HepG2 (cell line): ENCODE measurements at regions not wholly inside any gene's neighbourhood (a gene's known extent, or its start where the extent isn't known, plus 50 kb on each side); places are given as distances from the start of the nearest gene placed in this dataset.

Experiments
- ARNT ChIP-seq: fragments of 450-650 bp; IDR thresholded peaks from 2 replicates; pipeline ENCODE4 v1.6.1; 2017
- ELF4 ChIP-seq: sonication (generic); formaldehyde crosslinking; IDR thresholded peaks from 2 replicates; pipeline ENCODE4 v1.5.0; 2020; ENCODE audit warnings: missing genetic modification reagents, mild to moderate bottlenecking, moderate library complexity, borderline replicate concordance
- GZF1 ChIP-seq: sonication (generic); formaldehyde crosslinking; IDR thresholded peaks from 2 replicates; pipeline ENCODE4 v1.5.1; 2020; ENCODE audit warnings: mild to moderate bottlenecking, missing genetic modification reagents
- NAIF1 ChIP-seq: sonication (generic); formaldehyde crosslinking; IDR thresholded peaks from 2 replicates; pipeline ENCODE4 v1.5.0; 2020; ENCODE audit warnings: mild to moderate bottlenecking, missing genetic modification reagents, borderline replicate concordance
- NCOA2 ChIP-seq: sonication (generic); formaldehyde crosslinking; IDR thresholded peaks from 2 replicates; pipeline ENCODE4 v1.8.0; 2022; ENCODE audit warnings: inconsistent platforms
- POLR2A ChIP-seq, 2 experiments: IDR thresholded peaks; 2 replicates each; pipeline ENCODE4 v1.6.1; 2011; ENCODE audit warnings: low read depth in 2 of 2, low read length in 2 of 2, mild to moderate bottlenecking in 1 of 2, moderate library complexity in 1 of 2; ENCODE audit not compliant: insufficient read depth in 1 of 2
- SP2 ChIP-seq: sonication (generic); formaldehyde crosslinking; IDR thresholded peaks from 2 replicates; pipeline ENCODE4 v1.5.1; 2020; ENCODE audit warnings: mild to moderate bottlenecking, missing genetic modification reagents
- ZFP82 ChIP-seq: sonication (generic); formaldehyde crosslinking; IDR thresholded peaks from 2 replicates; pipeline ENCODE4 v1.5.1; 2020; ENCODE audit warnings: mild to moderate bottlenecking, missing genetic modification reagents, borderline replicate concordance
- TF ChIP-seq, protein P1 (sequence below): sonication (generic); formaldehyde crosslinking; IDR thresholded peaks from 2 replicates; pipeline ENCODE4 v1.5.0; 2020; ENCODE audit warnings: missing genetic modification reagents
- TF ChIP-seq, protein P2 (sequence below): sonication (generic); formaldehyde crosslinking; IDR thresholded peaks from 2 replicates; pipeline ENCODE4 v1.4.0; 2020; ENCODE audit warnings: missing genetic modification reagents, mild to moderate bottlenecking, borderline replicate concordance
- TF ChIP-seq, protein P3 (sequence below): fragments of 450-650 bp; IDR thresholded peaks from 2 replicates; pipeline ENCODE4 v1.6.1; 2016
- TF ChIP-seq, protein P4 (sequence below): sonication (generic); formaldehyde crosslinking; IDR thresholded peaks from 2 replicates; pipeline ENCODE4 v1.5.0; 2020; ENCODE audit warnings: mild to moderate bottlenecking, missing genetic modification reagents, moderate library complexity
- TF ChIP-seq, protein P5 (sequence below): sonication (generic); formaldehyde crosslinking; IDR thresholded peaks from 2 replicates; pipeline ENCODE4 v1.4.0; 2020; ENCODE audit warnings: mild to moderate bottlenecking, missing genetic modification reagents
- TF ChIP-seq, protein P6 (sequence below): sonication (generic); formaldehyde crosslinking; IDR thresholded peaks from 2 replicates; pipeline ENCODE4 v1.4.0; 2020; ENCODE audit warnings: missing genetic modification reagents, mild to moderate bottlenecking, borderline replicate concordance

DNA sequence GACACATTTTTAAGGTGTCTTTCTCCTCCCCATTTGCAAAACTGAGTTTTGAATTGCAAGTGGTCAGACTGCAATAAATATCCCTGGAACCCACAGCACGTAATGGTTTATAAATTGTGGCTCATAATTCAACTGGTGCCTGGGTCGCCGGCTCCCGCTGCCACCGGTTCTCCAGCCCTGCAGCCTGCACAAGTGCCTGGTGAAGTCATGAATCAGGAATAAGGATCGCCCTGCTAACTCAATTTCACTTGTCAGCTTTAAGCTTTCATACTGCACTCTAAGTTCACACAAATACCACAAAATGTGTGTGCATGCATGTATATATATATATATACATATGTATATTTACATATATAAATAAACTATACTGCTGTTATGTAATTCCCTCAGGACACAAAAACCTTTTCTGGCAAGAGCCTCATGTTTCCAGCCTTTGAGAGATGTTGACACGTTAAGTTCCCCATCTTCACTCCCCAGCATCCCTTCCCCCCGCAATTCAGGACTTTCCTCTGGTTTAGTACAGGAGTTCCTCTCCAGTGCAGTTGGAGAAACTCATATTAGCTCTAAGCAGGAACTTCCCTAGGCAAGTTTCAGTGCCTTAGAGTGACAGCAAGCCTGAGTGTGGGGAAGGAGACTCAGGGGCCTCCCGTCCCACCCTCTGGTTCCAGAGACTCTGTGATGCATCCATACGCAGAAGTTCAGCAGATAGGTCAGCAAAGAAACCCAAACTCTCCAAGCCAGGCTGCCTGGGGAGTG, 129.2 kb upstream of the UNC5B start:
- TF ChIP-seq POLR2A (IDR thresholded peaks at IDR 0.05; ENCODE audit: insufficient read depth in 1 of 2, low read depth in 2 of 2, low read length in 2 of 2) (no peak), ARNT (no peak), GZF1 (CRISPR knock-in tag) (no peak), SP2 (no peak), NCOA2 (CRISPR knock-in tag) (no peak), NAIF1 (CRISPR knock-in tag) (no peak), ELF4 (no peak), ZFP82 (CRISPR knock-in tag) (no peak)
- TF ChIP-seq, protein P1, sequence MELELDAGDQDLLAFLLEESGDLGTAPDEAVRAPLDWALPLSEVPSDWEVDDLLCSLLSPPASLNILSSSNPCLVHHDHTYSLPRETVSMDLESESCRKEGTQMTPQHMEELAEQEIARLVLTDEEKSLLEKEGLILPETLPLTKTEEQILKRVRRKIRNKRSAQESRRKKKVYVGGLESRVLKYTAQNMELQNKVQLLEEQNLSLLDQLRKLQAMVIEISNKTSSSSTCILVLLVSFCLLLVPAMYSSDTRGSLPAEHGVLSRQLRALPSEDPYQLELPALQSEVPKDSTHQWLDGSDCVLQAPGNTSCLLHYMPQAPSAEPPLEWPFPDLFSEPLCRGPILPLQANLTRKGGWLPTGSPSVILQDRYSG (CRISPR knock-in tag) = no peak
- TF ChIP-seq, protein P2, sequence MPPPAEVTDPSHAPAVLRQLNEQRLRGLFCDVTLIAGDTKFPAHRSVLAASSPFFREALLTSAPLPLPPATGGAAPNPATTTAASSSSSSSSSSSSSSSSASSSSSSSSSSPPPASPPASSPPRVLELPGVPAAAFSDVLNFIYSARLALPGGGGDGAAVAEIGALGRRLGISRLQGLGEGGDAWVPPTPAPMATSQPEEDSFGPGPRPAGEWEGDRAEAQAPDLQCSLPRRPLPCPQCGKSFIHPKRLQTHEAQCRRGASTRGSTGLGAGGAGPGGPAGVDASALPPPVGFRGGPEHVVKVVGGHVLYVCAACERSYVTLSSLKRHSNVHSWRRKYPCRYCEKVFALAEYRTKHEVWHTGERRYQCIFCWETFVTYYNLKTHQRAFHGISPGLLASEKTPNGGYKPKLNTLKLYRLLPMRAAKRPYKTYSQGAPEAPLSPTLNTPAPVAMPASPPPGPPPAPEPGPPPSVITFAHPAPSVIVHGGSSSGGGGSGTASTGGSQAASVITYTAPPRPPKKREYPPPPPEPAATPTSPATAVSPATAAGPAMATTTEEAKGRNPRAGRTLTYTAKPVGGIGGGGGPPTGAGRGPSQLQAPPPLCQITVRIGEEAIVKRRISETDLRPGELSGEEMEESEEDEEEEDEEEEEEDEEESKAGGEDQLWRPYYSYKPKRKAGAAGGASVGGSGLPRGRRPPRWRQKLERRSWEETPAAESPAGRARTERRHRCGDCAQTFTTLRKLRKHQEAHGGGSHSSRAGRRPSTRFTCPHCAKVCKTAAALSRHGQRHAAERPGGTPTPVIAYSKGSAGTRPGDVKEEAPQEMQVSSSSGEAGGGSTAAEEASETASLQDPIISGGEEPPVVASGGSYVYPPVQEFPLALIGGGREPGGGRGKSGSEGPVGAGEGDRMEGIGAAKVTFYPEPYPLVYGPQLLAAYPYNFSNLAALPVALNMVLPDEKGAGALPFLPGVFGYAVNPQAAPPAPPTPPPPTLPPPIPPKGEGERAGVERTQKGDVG = no peak
- TF ChIP-seq, protein P3, sequence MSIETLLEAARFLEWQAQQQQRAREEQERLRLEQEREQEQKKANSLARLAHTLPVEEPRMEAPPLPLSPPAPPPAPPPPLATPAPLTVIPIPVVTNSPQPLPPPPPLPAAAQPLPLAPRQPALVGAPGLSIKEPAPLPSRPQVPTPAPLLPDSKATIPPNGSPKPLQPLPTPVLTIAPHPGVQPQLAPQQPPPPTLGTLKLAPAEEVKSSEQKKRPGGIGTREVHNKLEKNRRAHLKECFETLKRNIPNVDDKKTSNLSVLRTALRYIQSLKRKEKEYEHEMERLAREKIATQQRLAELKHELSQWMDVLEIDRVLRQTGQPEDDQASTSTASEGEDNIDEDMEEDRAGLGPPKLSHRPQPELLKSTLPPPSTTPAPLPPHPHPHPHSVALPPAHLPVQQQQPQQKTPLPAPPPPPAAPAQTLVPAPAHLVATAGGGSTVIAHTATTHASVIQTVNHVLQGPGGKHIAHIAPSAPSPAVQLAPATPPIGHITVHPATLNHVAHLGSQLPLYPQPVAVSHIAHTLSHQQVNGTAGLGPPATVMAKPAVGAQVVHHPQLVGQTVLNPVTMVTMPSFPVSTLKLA = no peak
- TF ChIP-seq, protein P4, sequence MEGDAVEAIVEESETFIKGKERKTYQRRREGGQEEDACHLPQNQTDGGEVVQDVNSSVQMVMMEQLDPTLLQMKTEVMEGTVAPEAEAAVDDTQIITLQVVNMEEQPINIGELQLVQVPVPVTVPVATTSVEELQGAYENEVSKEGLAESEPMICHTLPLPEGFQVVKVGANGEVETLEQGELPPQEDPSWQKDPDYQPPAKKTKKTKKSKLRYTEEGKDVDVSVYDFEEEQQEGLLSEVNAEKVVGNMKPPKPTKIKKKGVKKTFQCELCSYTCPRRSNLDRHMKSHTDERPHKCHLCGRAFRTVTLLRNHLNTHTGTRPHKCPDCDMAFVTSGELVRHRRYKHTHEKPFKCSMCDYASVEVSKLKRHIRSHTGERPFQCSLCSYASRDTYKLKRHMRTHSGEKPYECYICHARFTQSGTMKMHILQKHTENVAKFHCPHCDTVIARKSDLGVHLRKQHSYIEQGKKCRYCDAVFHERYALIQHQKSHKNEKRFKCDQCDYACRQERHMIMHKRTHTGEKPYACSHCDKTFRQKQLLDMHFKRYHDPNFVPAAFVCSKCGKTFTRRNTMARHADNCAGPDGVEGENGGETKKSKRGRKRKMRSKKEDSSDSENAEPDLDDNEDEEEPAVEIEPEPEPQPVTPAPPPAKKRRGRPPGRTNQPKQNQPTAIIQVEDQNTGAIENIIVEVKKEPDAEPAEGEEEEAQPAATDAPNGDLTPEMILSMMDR (CRISPR knock-in tag) = no peak
- TF ChIP-seq, protein P5, sequence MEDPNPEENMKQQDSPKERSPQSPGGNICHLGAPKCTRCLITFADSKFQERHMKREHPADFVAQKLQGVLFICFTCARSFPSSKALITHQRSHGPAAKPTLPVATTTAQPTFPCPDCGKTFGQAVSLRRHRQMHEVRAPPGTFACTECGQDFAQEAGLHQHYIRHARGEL (CRISPR knock-in tag) = no peak
- TF ChIP-seq, protein P6, sequence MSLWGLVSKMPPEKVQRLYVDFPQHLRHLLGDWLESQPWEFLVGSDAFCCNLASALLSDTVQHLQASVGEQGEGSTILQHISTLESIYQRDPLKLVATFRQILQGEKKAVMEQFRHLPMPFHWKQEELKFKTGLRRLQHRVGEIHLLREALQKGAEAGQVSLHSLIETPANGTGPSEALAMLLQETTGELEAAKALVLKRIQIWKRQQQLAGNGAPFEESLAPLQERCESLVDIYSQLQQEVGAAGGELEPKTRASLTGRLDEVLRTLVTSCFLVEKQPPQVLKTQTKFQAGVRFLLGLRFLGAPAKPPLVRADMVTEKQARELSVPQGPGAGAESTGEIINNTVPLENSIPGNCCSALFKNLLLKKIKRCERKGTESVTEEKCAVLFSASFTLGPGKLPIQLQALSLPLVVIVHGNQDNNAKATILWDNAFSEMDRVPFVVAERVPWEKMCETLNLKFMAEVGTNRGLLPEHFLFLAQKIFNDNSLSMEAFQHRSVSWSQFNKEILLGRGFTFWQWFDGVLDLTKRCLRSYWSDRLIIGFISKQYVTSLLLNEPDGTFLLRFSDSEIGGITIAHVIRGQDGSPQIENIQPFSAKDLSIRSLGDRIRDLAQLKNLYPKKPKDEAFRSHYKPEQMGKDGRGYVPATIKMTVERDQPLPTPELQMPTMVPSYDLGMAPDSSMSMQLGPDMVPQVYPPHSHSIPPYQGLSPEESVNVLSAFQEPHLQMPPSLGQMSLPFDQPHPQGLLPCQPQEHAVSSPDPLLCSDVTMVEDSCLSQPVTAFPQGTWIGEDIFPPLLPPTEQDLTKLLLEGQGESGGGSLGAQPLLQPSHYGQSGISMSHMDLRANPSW = no peak
